ENCODE measurements at regions not wholly inside any gene's neighbourhood (a gene's known extent, or its start where the extent isn't known, plus 50 kb on each side); places are given as distances from the start of the nearest gene placed in this dataset.

- no peak overlapping the region for H3K9ac ChIP-seq (ENCODE audit: low read length)
- no peaks in the 10 kb centered on the region for H3K36me3 ChIP-seq (ENCODE audit: low read depth, low read length)
- H3K79me2 ChIP-seq (ENCODE audit: low read length): no peaks in the 10 kb centered on the region
- POLR2A ChIA-PET (ENCODE audit: unreplicated experiment): no interaction called here
- H3F3A ChIP-seq (ENCODE audit: low read length, unreplicated experiment): no peaks in the 10 kb centered on the region
- peaks cover 10% of the 10 kb centered on the region for H3K4me1 ChIP-seq (ENCODE audit: insufficient read depth, low read length)
- no peak for ATAC-seq
- H3K9me3 ChIP-seq (ENCODE audit: low read length): no peaks in the 10 kb centered on the region
- H3K4me3 ChIP-seq (ENCODE audit: low read length): no peak overlapping the region
- TF ChIP-seq EZH2phosphoT487 (IDR thresholded peaks at IDR 0.05; ENCODE audit: borderline replicate concordance, low read length): no peak
- TF ChIP-seq EZH2 (IDR thresholded peaks at IDR 0.05; ENCODE audit: low read length, unreplicated experiment): no peak
- TF ChIP-seq CTCF (conservative IDR thresholded peaks at IDR 0.05; ENCODE audit: low read depth, low read length): no peak
- no peak overlapping the region for H3K27ac ChIP-seq (ENCODE audit: low read length)
- BruUV-seq (replicated peaks): no TSS peak
- no peak overlapping the region for H3K4me2 ChIP-seq (ENCODE audit: low read length)
- CTCF ChIA-PET: interaction anchor here (0.6 kb wide), 1 partner anchor 137 kb away, joined by 7 read pairs; no protein-coding TSS in a partner anchor
- H4K20me1 ChIP-seq (ENCODE audit: low read length): no peaks in the 10 kb centered on the region
- no peak for DNase-seq
- intact Hi-C loops (cut with micrococcal nuclease): no loop called here
- H2AFZ ChIP-seq (ENCODE audit: low read length): no peak overlapping the region
- H3K27me3 ChIP-seq (ENCODE audit: low read length): no peaks in the 10 kb centered on the region
- H3K9me2 ChIP-seq (replicated peaks; ENCODE audit: low read length): no peaks in the 10 kb centered on the region
Measured at GRCh38 chr9:106757514-106757913, 105.5 kb upstream of the ZNF462 start.

- Histone ChIP-seq H3K4me1 (ENCODE audit: insufficient read depth, low read length) (peaks cover 10% of the 10 kb centered on the region), H3K27ac (ENCODE audit: low read length) (no peak overlapping the region), H3K79me2 (ENCODE audit: low read length) (no peaks in the 10 kb centered on the region), H3K4me2 (ENCODE audit: low read length) (0 out of 2 replicates have a peak overlapping the region, but pooled peaks have one; percentile 10), H3K9me2 (replicated peaks; ENCODE audit: low read length) (no peaks in the 10 kb centered on the region), H4K20me1 (ENCODE audit: low read length) (no peaks in the 10 kb centered on the region), H3K9me3 (ENCODE audit: low read length) (no peaks in the 10 kb centered on the region), H2AFZ (ENCODE audit: low read length) (no peak overlapping the region), H3F3A (ENCODE audit: low read length, unreplicated experiment) (no peaks in the 10 kb centered on the region), H3K9ac (ENCODE audit: low read length) (no peak overlapping the region), H3K27me3 (ENCODE audit: low read length) (no peaks in the 10 kb centered on the region), H3K4me3 (ENCODE audit: low read length) (no peak overlapping the region), H3K36me3 (ENCODE audit: low read depth, low read length) (no peaks in the 10 kb centered on the region)
- DNase-seq: peak; percentile 40
- ATAC-seq: no peak
- no TSS peak for BruUV-seq (replicated peaks)
- intact Hi-C loops (cut with micrococcal nuclease): no loop called here
- CTCF ChIA-PET: no interaction called here
- TF ChIP-seq EZH2phosphoT487 (IDR thresholded peaks at IDR 0.05; ENCODE audit: borderline replicate concordance, low read length) (no peak), EZH2 (IDR thresholded peaks at IDR 0.05; ENCODE audit: low read length, unreplicated experiment) (no peak), CTCF (conservative IDR thresholded peaks at IDR 0.05; ENCODE audit: low read depth, low read length) (no peak)
- POLR2A ChIA-PET (ENCODE audit: unreplicated experiment): no interaction called here
Measured at GRCh38 chr9:106758911-106759310, 104.1 kb upstream of the ZNF462 start.

GRCh38 chr9:106761493-106761892, 101.5 kb upstream of the ZNF462 start:
- Histone ChIP-seq H3K27ac (ENCODE audit: low read length) (no peak overlapping the region), H3K79me2 (ENCODE audit: low read length) (no peaks in the 10 kb centered on the region), H3K9me2 (replicated peaks; ENCODE audit: low read length) (no peaks in the 10 kb centered on the region), H3F3A (ENCODE audit: low read length, unreplicated experiment) (no peaks in the 10 kb centered on the region), H2AFZ (ENCODE audit: low read length) (no peak overlapping the region), H3K9me3 (ENCODE audit: low read length) (no peaks in the 10 kb centered on the region), H3K4me2 (ENCODE audit: low read length) (no peak overlapping the region), H3K27me3 (ENCODE audit: low read length) (no peaks in the 10 kb centered on the region), H3K4me1 (ENCODE audit: insufficient read depth, low read length) (peaks cover 10% of the 10 kb centered on the region), H3K4me3 (ENCODE audit: low read length) (no peak overlapping the region), H3K9ac (ENCODE audit: low read length) (no peak overlapping the region), H3K36me3 (ENCODE audit: low read depth, low read length) (no peaks in the 10 kb centered on the region; the same call in 1 of the 2 replicates), H4K20me1 (ENCODE audit: low read length) (no peaks in the 10 kb centered on the region)
- POLR2A ChIA-PET (ENCODE audit: unreplicated experiment): no interaction called here
- ATAC-seq (no peak), DNase-seq (no peak)
- CTCF ChIA-PET: no interaction called here
- BruUV-seq (replicated peaks): no TSS peak
- intact Hi-C loops (cut with micrococcal nuclease): no loop called here
- no peak for TF ChIP-seq CTCF (conservative IDR thresholded peaks at IDR 0.05; ENCODE audit: low read depth, low read length)
- TF ChIP-seq EZH2 (IDR thresholded peaks at IDR 0.05; ENCODE audit: low read length, unreplicated experiment): no peak
- TF ChIP-seq EZH2phosphoT487 (IDR thresholded peaks at IDR 0.05; ENCODE audit: borderline replicate concordance, low read length): no peak
